ENCODE measurements at regions not wholly inside any gene's neighbourhood (a gene's known extent, or its start where the extent isn't known, plus 50 kb on each side); places are given as distances from the start of the nearest gene placed in this dataset.
"Not testable (repeated sequence)": the region's sequence is repeated elsewhere in the genome, so short reads cannot be mapped to it uniquely, and the experiment has no call there.

DNA sequence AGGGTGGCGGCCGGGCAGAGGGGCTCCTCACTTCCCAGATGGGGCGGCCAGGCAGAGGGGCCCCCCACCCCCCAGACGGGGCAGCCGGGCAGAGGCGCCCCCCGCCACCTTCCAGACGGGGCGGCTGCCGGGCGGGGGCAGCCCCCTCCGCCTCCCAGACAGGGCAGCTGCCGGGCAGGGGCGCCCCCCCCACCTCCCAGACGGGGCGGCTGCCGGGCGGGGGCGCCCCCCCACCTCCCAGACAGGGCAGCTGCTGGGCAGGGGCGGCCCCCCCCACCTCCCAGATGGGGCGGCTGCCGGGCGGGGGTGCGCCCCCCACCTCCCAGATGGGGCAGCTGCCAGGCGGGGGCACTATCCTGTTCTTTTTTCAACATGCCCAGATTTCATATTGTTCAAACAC, 78.2 kb upstream of the DST start:
- H3K79me2 ChIP-seq (ENCODE audit: control insufficient read depth, low read length) = no peaks in the 10 kb centered on the region
- no peaks in the 10 kb centered on the region for H3K36me3 ChIP-seq (ENCODE audit: control insufficient read depth, low read length)
- H3K9me3 ChIP-seq (ENCODE audit: control insufficient read depth, insufficient read depth, low read length) = no peaks in the 10 kb centered on the region
- TF ChIP-seq EZH2phosphoT487 (IDR thresholded peaks at IDR 0.05; ENCODE audit: borderline replicate concordance, low read length) = no peak
- TF ChIP-seq, protein P1, sequence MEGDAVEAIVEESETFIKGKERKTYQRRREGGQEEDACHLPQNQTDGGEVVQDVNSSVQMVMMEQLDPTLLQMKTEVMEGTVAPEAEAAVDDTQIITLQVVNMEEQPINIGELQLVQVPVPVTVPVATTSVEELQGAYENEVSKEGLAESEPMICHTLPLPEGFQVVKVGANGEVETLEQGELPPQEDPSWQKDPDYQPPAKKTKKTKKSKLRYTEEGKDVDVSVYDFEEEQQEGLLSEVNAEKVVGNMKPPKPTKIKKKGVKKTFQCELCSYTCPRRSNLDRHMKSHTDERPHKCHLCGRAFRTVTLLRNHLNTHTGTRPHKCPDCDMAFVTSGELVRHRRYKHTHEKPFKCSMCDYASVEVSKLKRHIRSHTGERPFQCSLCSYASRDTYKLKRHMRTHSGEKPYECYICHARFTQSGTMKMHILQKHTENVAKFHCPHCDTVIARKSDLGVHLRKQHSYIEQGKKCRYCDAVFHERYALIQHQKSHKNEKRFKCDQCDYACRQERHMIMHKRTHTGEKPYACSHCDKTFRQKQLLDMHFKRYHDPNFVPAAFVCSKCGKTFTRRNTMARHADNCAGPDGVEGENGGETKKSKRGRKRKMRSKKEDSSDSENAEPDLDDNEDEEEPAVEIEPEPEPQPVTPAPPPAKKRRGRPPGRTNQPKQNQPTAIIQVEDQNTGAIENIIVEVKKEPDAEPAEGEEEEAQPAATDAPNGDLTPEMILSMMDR (IDR thresholded peaks at IDR 0.05; ENCODE audit: low read depth, low read length, poor library complexity, severe bottlenecking) = no peak
- no peaks in the 10 kb centered on the region for H4K20me1 ChIP-seq (ENCODE audit: control insufficient read depth, insufficient read depth, low read depth, low read length)
- no peaks in the 10 kb centered on the region for H3K4me1 ChIP-seq (ENCODE audit: control insufficient read depth, low read length)
- no peaks in the 10 kb centered on the region for H3K9me2 ChIP-seq (replicated peaks; ENCODE audit: control insufficient read depth, low read length)
- H3K27ac ChIP-seq (ENCODE audit: low read depth, low read length) = no peak overlapping the region
- H3K27me3 ChIP-seq (ENCODE audit: control insufficient read depth, low read length) = no peaks in the 10 kb centered on the region
- no peak overlapping the region for H3K4me2 ChIP-seq (ENCODE audit: low read length)
- H3F3A ChIP-seq (ENCODE audit: control insufficient read depth, insufficient read depth) = no peaks in the 10 kb centered on the region
- no peak overlapping the region for H3K4me3 ChIP-seq (ENCODE audit: low read length)

DNA sequence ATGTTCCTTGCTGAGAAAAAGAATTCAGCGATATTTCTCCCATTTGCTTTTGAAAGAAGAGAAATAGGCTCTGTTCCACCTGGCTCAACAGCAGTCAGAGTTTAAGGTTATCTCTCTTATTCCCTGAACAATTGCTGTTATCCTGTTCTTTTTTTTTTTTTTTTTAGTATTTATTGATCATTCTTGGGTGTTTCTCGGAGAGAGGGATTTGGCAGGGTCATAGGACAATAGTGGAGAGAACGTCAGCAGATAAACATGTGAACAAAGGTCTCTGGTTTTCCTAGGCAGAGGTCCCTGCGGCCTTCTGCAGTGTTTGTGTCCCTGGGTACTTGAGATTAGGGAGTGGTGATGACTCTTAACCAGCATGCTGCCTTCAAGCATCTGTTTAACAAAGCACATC, 77.5 kb upstream of the DST start:
- not testable (repeated sequence) for H3K79me2 ChIP-seq (ENCODE audit: control insufficient read depth, low read length); H3K27me3 ChIP-seq (ENCODE audit: control insufficient read depth, low read length); H4K20me1 ChIP-seq (ENCODE audit: control insufficient read depth, insufficient read depth, low read depth, low read length)

DNA sequence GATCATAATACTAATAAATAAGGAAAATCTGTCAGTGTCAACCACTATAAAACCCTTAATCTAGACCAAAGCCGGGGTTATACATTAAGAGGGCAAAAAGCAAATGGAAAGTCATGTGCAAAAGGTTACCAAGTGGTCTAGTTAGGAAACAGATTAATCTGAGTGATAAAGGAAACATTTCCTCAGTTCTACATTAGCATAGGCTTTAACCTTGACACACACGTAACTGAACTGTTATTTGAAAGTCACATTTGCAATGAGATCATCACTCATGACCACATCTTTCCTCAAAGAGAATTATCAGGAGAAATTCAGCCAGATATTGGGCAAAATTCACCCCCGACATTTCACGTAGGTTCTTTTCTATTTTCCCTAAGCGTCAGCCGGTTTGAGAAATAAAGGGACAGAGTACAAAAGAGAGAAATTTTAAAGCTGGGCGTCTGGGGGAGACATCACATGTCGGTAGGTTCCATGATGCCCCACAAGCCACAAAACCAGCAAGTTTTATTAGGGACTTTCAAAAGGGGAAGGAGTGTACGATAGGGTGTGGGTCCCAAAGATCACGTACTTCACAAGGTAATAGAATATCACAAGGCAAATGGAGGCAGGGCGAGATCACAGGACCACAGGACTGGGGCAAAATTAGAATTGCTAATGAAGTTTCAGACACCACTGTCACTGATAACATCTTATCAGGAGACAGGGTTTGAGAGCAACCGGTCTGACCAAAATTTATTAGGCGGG, 76.8 kb upstream of the DST start:
- not testable (repeated sequence) for H4K20me1 ChIP-seq (ENCODE audit: control insufficient read depth, insufficient read depth, low read depth, low read length); H3F3A ChIP-seq (ENCODE audit: control insufficient read depth, insufficient read depth)

More for the DNA sequence above, 77.5 kb upstream of the DST start:
- H3K9me2 ChIP-seq (replicated peaks; ENCODE audit: control insufficient read depth, low read length); H3K4me2 ChIP-seq (ENCODE audit: low read length); H3K9me3 ChIP-seq (ENCODE audit: control insufficient read depth, insufficient read depth, low read length); H3K27ac ChIP-seq (ENCODE audit: low read depth, low read length); H3F3A ChIP-seq (ENCODE audit: control insufficient read depth, insufficient read depth); H3K4me1 ChIP-seq (ENCODE audit: control insufficient read depth, low read length); H3K36me3 ChIP-seq (ENCODE audit: control insufficient read depth, low read length); H3K4me3 ChIP-seq (ENCODE audit: low read length): not testable (repeated sequence)

DNA sequence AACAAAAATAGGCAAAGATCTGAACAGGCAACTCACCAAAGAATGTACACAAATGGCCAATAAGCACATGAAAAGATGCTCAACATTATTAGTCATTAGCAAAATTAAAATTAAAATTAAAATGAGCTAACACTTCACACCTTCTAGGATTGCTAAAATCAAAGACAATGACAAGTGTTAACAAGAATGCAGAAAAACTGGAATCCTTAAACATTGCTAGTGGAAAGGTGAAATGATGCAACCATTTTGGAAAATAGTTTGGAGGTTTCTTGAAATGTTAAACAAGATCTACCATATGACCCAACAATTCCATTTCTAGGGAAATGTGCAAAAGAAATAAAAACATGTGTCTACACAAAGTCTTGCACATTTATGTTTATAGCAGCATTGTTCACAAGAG, 75.5 kb upstream of the DST start:
- H4K20me1 ChIP-seq (ENCODE audit: control insufficient read depth, insufficient read depth, low read depth, low read length) = no peaks in the 10 kb centered on the region
- TF ChIP-seq EZH2phosphoT487 (IDR thresholded peaks at IDR 0.05; ENCODE audit: borderline replicate concordance, low read length) = no peak
- TF ChIP-seq, protein P1 (IDR thresholded peaks at IDR 0.05; ENCODE audit: low read depth, low read length, poor library complexity, severe bottlenecking) = no peak
- no peaks in the 10 kb centered on the region for H3K27me3 ChIP-seq (ENCODE audit: control insufficient read depth, low read length)
- no peaks in the 10 kb centered on the region for H3K9me3 ChIP-seq (ENCODE audit: control insufficient read depth, insufficient read depth, low read length)
- H3F3A ChIP-seq (ENCODE audit: control insufficient read depth, insufficient read depth) = no peaks in the 10 kb centered on the region
- no peaks in the 10 kb centered on the region for H3K79me2 ChIP-seq (ENCODE audit: control insufficient read depth, low read length)
- H3K4me1 ChIP-seq (ENCODE audit: control insufficient read depth, low read length) = no peaks in the 10 kb centered on the region
- H3K4me2 ChIP-seq (ENCODE audit: low read length) = no peak overlapping the region
- no peaks in the 10 kb centered on the region for H3K36me3 ChIP-seq (ENCODE audit: control insufficient read depth, low read length)
- H3K27ac ChIP-seq (ENCODE audit: low read depth, low read length) = no peak overlapping the region
- no peak overlapping the region for H3K4me3 ChIP-seq (ENCODE audit: low read length)
- H3K9me2 ChIP-seq (replicated peaks; ENCODE audit: control insufficient read depth, low read length) = no peaks in the 10 kb centered on the region

More for the DNA sequence above, 76.8 kb upstream of the DST start:
- not testable (repeated sequence) for H3K9me3 ChIP-seq (ENCODE audit: control insufficient read depth, insufficient read depth, low read length); H3K9me2 ChIP-seq (replicated peaks; ENCODE audit: control insufficient read depth, low read length); H3K27ac ChIP-seq (ENCODE audit: low read depth, low read length); H3K27me3 ChIP-seq (ENCODE audit: control insufficient read depth, low read length); H3K36me3 ChIP-seq (ENCODE audit: control insufficient read depth, low read length); H3K4me2 ChIP-seq (ENCODE audit: low read length); H3K4me1 ChIP-seq (ENCODE audit: control insufficient read depth, low read length); H3K4me3 ChIP-seq (ENCODE audit: low read length); H3K79me2 ChIP-seq (ENCODE audit: control insufficient read depth, low read length)

All from DOHH2 (cell line).